Osteocyte (in vitro differentiated cells): ENCODE measurements at regions not wholly inside any gene's neighbourhood (a gene's known extent, or its start where the extent isn't known, plus 50 kb on each side); places are given as distances from the start of the nearest gene placed in this dataset.

Experiments used
- DNase-seq: peaks from one replicate; pipeline ENCODE4 v3.0.0; 2021; ENCODE audit warnings: mixed read lengths; ENCODE audit not compliant: unreplicated experiment; ENCODE audit errors: extremely low spot score
- H3K27ac Mint-ChIP-seq: one replicate; pipeline ENCODE4 v1.8.0; 2021; ENCODE audit warnings: mild to moderate bottlenecking, mixed read lengths; ENCODE audit not compliant: unreplicated experiment
- H3K27me3 Mint-ChIP-seq: one replicate; pipeline ENCODE4 v1.8.0; 2021; ENCODE audit warnings: mixed read lengths; ENCODE audit not compliant: unreplicated experiment
- H3K36me3 Mint-ChIP-seq: one replicate; pipeline ENCODE4 v1.8.0; 2021; ENCODE audit warnings: mixed read lengths; ENCODE audit not compliant: unreplicated experiment
- H3K4me1 Mint-ChIP-seq: one replicate; pipeline ENCODE4 v1.8.0; 2021; ENCODE audit warnings: mixed read lengths; ENCODE audit not compliant: unreplicated experiment
- H3K4me3 Mint-ChIP-seq: one replicate; pipeline ENCODE4 v1.8.0; 2021; ENCODE audit warnings: mild to moderate bottlenecking, moderate library complexity, mixed read lengths; ENCODE audit not compliant: unreplicated experiment
- H3K9me3 Mint-ChIP-seq: one replicate; pipeline ENCODE4 v1.8.0; 2021; ENCODE audit warnings: mixed read lengths; ENCODE audit not compliant: unreplicated experiment
- CTCF ChIP-seq: fragments of 200-600 bp; sonication (generic); IDR thresholded peaks from 2 replicates; pipeline ENCODE4 v1.5.0; 2021; ENCODE audit warnings: antibody characterized with exemption, mild to moderate bottlenecking, moderate library complexity

GRCh38 chr10:10869592-10869991 lies 148.1 kb upstream of the CELF2 start:
- Mint-ChIP-seq H3K27me3 (no peaks in the 10 kb centered on the region), H3K4me3 (no peak overlapping the region), H3K27ac (peak overlapping the region; percentile 55), H3K36me3 (no peaks in the 10 kb centered on the region), H3K4me1 (peaks cover 36% of the 10 kb centered on the region), H3K9me3 (peaks cover 3% of the 10 kb centered on the region)
- DNase-seq, result no peak
- TF ChIP-seq CTCF, result no peak

DNA sequence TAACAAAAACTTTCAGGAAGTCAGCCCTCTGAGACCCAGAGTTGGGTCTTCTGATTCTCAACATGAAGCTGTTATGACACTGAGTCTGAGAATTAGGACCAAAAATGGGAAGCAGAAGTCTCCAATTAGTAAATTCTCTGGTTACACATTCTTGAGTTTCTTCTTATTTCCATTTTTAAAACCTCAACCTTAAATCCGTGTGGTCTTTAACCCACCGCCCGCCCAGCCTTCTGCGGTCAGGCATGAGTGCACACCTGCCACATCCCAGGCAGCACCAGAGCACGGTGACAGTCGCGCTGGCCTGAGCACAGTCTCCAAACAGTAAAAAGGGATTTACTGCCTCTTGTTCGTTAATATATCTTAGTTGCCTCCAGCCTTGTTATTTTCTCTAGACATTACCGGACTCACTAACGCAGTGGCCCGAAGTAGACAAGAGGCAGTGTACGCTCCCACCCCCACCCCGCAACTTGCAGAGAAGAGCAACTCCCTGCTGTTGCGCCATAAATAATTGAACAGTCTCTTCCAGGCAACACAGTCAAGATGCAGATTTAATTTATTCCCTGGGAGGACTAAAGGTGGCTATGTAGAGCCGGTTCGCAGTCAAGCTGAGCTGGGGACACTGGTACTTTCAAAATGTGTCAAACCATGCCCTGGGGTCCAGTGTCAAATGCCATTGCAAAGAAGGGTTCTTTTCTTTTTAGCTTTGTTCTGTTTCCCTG lies 147.0 kb upstream of the CELF2 start:
- no peak for DNase-seq
- no peak for TF ChIP-seq CTCF
- H3K9me3 Mint-ChIP-seq, result peaks cover 3% of the 10 kb centered on the region
- H3K27me3 Mint-ChIP-seq, result no peaks in the 10 kb centered on the region
- H3K4me1 Mint-ChIP-seq, result peaks cover 36% of the 10 kb centered on the region
- peak overlapping the region; percentile 24 for H3K4me3 Mint-ChIP-seq
- peak overlapping the region; percentile 98 for H3K27ac Mint-ChIP-seq
- no peaks in the 10 kb centered on the region for H3K36me3 Mint-ChIP-seq

GRCh38 chr10:10871352-10871751 lies 146.3 kb upstream of the CELF2 start:
- H3K27ac Mint-ChIP-seq, result peak overlapping the region; percentile 98

GRCh38 chr10:10872035-10872673 lies 145.5 kb upstream of the CELF2 start:
- Mint-ChIP-seq H3K4me3 (no peak overlapping the region), H3K36me3 (no peaks in the 10 kb centered on the region), H3K27ac (peak overlapping the region; percentile 98), H3K27me3 (no peaks in the 10 kb centered on the region), H3K9me3 (peaks cover 3% of the 10 kb centered on the region), H3K4me1 (peaks cover 36% of the 10 kb centered on the region)
- TF ChIP-seq CTCF, result no peak
- DNase-seq, result no peak

More at GRCh38 chr10:10871352-10871751, 146.3 kb upstream of the CELF2 start:
- H3K4me1 Mint-ChIP-seq, result peaks cover 36% of the 10 kb centered on the region
- no peaks in the 10 kb centered on the region for H3K27me3 Mint-ChIP-seq
- H3K9me3 Mint-ChIP-seq, result peaks cover 3% of the 10 kb centered on the region
- no peak overlapping the region for H3K4me3 Mint-ChIP-seq
- H3K36me3 Mint-ChIP-seq, result no peaks in the 10 kb centered on the region
- no peak for TF ChIP-seq CTCF
- no peak for DNase-seq

DNA sequence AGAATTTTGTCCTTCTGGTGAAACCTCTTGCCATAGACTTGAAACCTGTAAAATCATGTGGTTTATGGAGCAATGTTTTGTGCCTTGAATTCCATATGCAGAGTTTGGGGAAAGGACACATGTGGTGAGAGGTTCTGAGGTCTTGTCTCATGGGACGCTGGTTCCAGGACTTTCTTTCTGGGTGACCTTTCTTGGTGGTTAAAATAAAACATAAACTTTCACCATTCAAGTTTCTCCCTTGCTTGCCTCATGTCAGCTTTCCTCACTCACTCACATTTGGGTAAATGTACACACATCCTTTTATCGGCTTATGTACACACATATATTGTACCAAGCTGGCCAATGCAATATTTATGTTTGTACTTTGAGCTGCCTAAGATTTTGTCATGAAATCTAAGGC lies 144.9 kb upstream of the CELF2 start:
- TF ChIP-seq CTCF, result no peak
- Mint-ChIP-seq H3K4me1 (peaks cover 36% of the 10 kb centered on the region), H3K27me3 (no peaks in the 10 kb centered on the region), H3K4me3 (no peak overlapping the region), H3K27ac (peak overlapping the region; percentile 98), H3K9me3 (peaks cover 3% of the 10 kb centered on the region), H3K36me3 (no peaks in the 10 kb centered on the region)
- DNase-seq, result no peak
